GM21390 (cell line): ENCODE measurements at regions not wholly inside any gene's neighbourhood (a gene's known extent, or its start where the extent isn't known, plus 50 kb on each side); places are given as distances from the start of the nearest gene placed in this dataset.

Source experiments
- ATAC-seq: cut with Tn5 transposase; IDR thresholded peaks from one replicate; pipeline ENCODE4 v1.9.1; 2021; ENCODE audit not compliant: unreplicated experiment

DNA sequence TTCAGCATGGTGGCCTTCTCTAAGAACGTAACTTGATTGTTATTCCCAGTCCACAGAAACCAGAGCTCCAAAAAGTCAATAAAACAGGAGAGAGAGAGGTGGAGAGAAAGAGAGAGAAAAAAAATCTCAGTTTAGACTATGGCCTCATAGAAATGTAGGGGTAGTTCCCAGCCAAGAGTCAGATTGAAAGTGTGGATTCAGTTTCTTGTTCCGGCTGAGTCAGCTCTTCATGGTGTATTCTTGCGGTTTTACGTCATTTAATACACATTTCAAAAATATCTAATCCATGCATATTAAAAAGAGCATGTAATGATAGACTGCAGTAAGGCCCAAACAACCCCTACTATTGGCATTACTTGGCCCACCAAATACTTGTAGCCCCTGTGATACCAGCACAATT is 303.9 kb downstream of the ETAA1 start:
- ATAC-seq, result no peak

DNA sequence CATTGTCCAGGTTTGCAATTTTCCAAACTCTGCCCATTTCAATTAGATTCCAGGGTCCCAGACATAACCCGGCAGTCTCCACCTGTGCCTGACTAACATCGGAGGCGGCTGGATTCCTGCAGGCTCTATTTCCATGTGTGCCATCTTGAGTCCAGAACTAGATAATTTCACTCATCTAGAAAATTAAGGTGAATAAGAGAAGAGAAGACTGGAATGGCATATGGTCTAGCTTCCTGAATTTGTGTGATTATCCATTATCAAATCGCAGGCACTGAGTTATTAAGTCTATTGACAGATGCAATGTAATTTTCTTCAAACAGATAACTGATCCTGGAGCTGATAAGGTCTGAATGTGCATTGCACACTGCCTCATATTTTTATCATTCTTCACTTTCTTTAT is 305.2 kb downstream of the ETAA1 start:
- no peak for ATAC-seq

- no peak for ATAC-seq
Measured at GRCh38 chr2:67702937-67703336, 305.8 kb downstream of the ETAA1 start.

GRCh38 chr2:67706082-67706481 is 308.9 kb downstream of the ETAA1 start:
- ATAC-seq, result no peak

GRCh38 chr2:67707896-67708295 is 310.8 kb downstream of the ETAA1 start:
- no peak for ATAC-seq

DNA sequence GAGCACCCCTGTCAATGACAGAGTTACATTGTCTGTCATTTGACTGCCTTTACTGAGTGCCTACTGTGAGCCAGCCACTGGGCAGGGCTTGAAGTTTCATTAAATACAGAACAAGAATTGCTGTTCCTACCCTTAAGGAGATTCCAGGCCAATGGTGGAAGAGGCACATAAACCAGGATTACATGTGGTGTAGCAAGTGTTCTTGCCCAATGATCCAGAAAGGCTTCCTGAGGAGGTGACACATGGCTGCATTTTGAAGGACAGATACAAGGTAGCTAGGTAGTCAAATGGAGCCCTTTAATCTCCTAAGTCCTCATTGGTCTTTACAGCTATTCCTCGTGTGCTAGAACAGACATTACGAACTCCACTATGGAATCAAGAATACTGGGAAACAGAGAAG is 312.7 kb downstream of the ETAA1 start:
- no peak for ATAC-seq

DNA sequence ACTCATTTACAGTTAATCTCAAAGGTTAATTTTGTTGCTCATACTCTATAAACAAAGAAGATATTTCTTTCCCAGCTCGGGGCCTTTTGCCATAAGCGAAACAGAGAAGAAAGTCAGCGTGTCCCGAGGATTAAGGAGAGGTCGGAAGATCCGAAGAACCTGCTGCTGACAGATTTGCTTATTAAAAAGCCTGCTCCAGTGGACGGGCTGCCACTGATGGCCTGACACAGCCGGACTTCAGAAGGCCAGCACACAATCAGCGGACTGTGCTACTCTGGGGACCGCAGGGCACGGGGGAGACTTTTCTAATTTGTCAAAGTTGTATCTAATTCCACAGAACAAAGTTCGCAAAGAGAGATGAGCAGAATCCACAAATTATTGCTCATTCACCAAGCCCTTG is 315.4 kb downstream of the ETAA1 start:
- no peak for ATAC-seq

DNA sequence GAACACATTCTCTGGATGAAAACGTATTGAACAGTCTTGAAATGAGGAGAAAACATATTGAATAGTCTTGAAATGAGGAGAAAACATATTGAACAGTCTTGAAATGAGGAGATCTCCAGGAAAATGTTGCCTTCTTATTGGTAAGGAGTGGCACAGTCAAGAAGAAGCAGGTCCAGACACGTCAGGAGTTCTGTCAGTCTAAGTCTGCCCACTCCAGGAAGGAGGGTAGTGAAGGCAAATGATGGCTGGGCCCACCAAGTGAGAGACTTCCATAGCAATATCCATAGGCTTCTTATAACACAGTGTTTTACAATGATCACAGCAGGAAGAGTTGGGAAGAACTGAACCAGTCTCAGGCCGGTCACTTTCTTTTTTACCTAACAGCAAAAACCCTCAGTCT is 316.2 kb downstream of the ETAA1 start:
- no peak for ATAC-seq

- ATAC-seq, result no peak
Measured at GRCh38 chr2:67716895-67717396, 319.8 kb downstream of the ETAA1 start.

DNA sequence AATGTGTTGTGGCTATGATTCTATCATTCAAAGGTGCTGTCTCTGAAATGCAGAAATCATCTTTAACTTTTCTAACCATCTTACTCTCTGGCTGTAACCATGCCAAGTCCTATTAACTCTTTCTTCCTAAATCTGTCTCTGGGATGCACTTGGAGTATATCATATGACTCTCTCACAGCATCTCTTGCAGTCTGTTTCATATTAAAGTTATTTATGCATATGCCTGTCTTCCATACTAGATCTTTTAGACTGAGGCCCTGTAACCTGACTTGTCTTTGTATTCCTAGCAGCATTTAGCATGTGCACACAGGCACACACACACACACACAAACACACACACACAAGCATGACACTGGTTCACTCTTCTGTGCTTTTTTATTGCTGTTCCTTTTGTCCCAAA is 320.6 kb downstream of the ETAA1 start:
- ATAC-seq, result no peak

- no peak for ATAC-seq
Measured at GRCh38 chr2:67719351-67719750, 322.2 kb downstream of the ETAA1 start.

DNA sequence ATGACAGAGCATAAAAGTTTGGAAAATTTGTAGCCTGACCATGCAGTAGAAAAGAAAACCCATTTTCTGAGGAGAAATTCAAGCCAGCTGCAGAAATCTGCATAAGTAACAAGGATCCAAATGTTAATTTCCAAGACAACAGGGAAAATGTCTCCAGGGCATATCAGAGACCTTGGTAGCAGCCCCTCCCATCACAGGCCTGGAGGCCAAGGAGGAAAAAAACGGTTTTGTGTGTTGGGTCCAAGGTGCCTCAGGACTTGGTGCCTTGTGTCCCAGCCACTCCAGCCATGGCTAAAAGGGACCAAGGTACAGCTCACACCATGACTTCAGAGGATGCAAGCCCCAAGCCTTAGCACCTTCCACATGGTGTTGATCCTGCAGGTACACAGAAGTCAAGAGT is 324.4 kb downstream of the ETAA1 start:
- no peak for ATAC-seq

GRCh38 chr2:67724261-67724660 is 327.1 kb downstream of the ETAA1 start:
- ATAC-seq, result no peak

- ATAC-seq, result no peak
Measured at GRCh38 chr2:67725731-67726130, 328.6 kb downstream of the ETAA1 start.

- ATAC-seq, result no peak
Measured at GRCh38 chr2:67726416-67726815, 329.3 kb downstream of the ETAA1 start.

- no peak for ATAC-seq
Measured at GRCh38 chr2:67727131-67727530, 330.0 kb downstream of the ETAA1 start.

GRCh38 chr2:67727623-67728022 is 330.5 kb downstream of the ETAA1 start:
- no peak for ATAC-seq

GRCh38 chr2:67729474-67729873 is 332.3 kb downstream of the ETAA1 start:
- ATAC-seq, result no peak

GRCh38 chr2:67733517-67733916 is 329.3 kb downstream of the C1D start:
- no peak for ATAC-seq

GRCh38 chr2:67752199-67752598 is 310.6 kb downstream of the C1D start:
- no peak for ATAC-seq

DNA sequence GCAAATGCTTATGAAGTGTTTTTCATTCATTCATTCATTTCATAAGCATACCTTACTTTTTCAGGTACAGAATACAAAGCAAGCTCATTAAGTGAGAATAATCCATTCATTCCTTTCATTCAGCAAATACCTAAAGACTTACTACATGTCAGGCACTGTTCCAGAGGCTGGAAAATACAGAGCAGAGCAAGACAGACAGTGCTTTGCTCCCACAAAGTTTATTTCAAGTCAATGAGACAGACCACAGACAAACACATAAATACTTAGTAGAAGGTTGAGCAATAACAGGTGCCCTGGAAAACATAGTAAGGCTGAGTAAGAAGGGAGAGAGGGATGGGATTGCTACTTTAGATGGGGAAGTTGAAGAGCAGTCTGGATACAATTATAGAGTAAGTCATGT is 309.8 kb downstream of the C1D start:
- no peak for ATAC-seq

DNA sequence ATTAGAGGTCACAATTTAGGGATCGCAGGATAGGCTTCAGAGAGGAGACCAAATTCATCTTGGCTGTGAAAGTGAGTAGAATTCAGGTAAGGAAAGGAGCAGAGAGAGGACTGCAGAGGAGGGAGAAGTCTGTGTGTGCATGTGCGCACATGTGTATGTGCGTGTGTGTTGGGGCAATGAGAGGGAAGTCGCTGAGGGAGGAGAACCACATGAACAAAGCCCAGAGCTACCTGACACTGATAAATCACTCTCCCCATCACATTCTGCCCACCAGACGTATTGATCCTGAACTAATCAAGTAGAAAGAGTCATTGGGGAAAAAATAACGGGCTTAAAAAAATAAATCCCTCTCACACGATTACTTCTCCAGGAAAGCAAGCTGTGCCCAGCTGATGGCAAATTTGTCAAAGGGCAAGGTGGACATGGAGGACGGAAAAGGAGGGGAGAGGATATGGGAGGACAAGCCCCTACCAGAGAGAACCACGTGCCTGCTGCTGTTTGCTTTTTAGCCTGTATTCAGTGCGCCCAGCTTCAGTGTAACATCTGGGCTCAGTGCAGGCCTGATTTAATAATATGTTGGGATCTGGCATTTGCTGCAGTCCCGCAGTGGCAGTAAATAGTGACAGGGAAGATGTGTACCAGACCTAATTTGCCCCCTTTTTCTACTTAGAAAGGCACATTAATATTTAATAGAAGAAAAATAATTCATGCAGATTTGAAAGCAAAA is 307.5 kb downstream of the C1D start:
- no peak for ATAC-seq

DNA sequence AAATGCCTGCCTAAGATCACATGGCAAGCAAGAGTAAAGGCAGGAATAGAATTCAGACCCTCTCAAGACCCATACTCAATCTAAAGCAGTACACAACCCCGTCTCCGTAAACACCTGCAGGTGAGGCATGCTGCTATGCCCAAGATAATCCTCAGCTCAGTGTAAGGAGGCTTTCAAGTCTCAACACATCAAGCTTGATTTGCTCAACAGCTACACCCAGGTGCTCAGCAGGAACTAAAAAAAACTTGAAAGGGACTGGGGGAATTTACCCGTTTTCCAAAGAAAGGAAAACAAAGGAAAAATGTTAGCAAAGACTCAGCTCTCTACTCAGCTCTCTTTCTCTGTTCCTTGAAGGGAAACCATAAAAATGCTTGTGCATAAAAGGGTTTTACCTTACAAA is 301.8 kb downstream of the C1D start:
- ATAC-seq, result no peak
